SJCRH30 (cell line): ENCODE measurements at regions not wholly inside any gene's neighbourhood (a gene's known extent, or its start where the extent isn't known, plus 50 kb on each side); places are given as distances from the start of the nearest gene placed in this dataset.

Source experiments
- DNase-seq, 2 experiments: peaks; one replicate each; pipeline ENCODE4 v3.0.0-alpha.2; 2015 to 2020
- H3K27ac ChIP-seq: fragments of 250-450 bp; sonication (Bioruptor Pico); 2 replicates; pipeline ENCODE4 v1.5.1; 2020; ENCODE audit warnings: mild to moderate bottlenecking, moderate library complexity
- H3K27me3 ChIP-seq: fragments of 250-450 bp; sonication (Bioruptor Pico); 2 replicates; pipeline ENCODE4 v1.5.1; 2020; ENCODE audit warnings: mild to moderate bottlenecking, moderate library complexity
- H3K36me3 ChIP-seq: fragments of 250-450 bp; sonication (Bioruptor Pico); 2 replicates; pipeline ENCODE4 v1.5.1; 2020; ENCODE audit warnings: mild to moderate bottlenecking, moderate library complexity
- H3K4me1 ChIP-seq: fragments of 250-450 bp; sonication (Bioruptor Pico); 2 replicates; pipeline ENCODE4 v1.5.1; 2020; ENCODE audit warnings: mild to moderate bottlenecking, moderate library complexity
- H3K4me3 ChIP-seq: fragments of 250-450 bp; sonication (Bioruptor Pico); 2 replicates; pipeline ENCODE4 v1.5.1; 2020; ENCODE audit warnings: mild to moderate bottlenecking, moderate library complexity
- H3K9me3 ChIP-seq: fragments of 250-450 bp; sonication (Bioruptor Pico); replicated peaks from 2 replicates; pipeline ENCODE4 v1.5.1; 2020; ENCODE audit warnings: mild to moderate bottlenecking, moderate library complexity

GRCh38 chr14:58718226-58719205, 80.8 kb downstream of the DACT1 start:
- peaks cover 28% of the 10 kb centered on the region for H3K4me1 ChIP-seq
- H3K9me3 ChIP-seq: no peaks in the 10 kb centered on the region
- H3K27me3 ChIP-seq: no peaks in the 10 kb centered on the region
- H3K27ac ChIP-seq: peak overlapping the region; percentile 59; the same call in 1 of the 2 replicates
- no peak overlapping the region for H3K4me3 ChIP-seq
- DNase-seq: peak in 1 of 2 experiments; percentile 30
- H3K36me3 ChIP-seq: no peaks in the 10 kb centered on the region

- Histone ChIP-seq H3K36me3 (no peaks in the 10 kb centered on the region), H3K4me3 (no peak overlapping the region), H3K9me3 (no peaks in the 10 kb centered on the region; the same call in 1 of the 2 replicates), H3K27ac (no peak overlapping the region), H3K27me3 (no peaks in the 10 kb centered on the region), H3K4me1 (peaks cover 20% of the 10 kb centered on the region)
- DNase-seq: no peak
These were observed 84.0 kb downstream of the DACT1 start for GRCh38 chr14:58721723-58722122.

- H3K27ac ChIP-seq: no peak overlapping the region
- H3K9me3 ChIP-seq: no peaks in the 10 kb centered on the region; the same call in 1 of the 2 replicates
- no peak overlapping the region for H3K4me3 ChIP-seq
- no peak for DNase-seq
- H3K27me3 ChIP-seq: no peaks in the 10 kb centered on the region
- H3K36me3 ChIP-seq: no peaks in the 10 kb centered on the region
- peaks cover 12% of the 10 kb centered on the region for H3K4me1 ChIP-seq
These were observed 84.7 kb downstream of the DACT1 start for GRCh38 chr14:58722441-58722840.

GRCh38 chr14:58724206-58724605, 86.4 kb downstream of the DACT1 start:
- no peaks in the 10 kb centered on the region for H3K27me3 ChIP-seq
- H3K36me3 ChIP-seq: no peaks in the 10 kb centered on the region
- no peak overlapping the region for H3K27ac ChIP-seq
- H3K4me1 ChIP-seq: no peaks in the 10 kb centered on the region
- no peaks in the 10 kb centered on the region; the same call in 1 of the 2 replicates for H3K9me3 ChIP-seq
- no peak overlapping the region for H3K4me3 ChIP-seq
- DNase-seq: no peak

- no peaks in the 10 kb centered on the region for H3K36me3 ChIP-seq
- H3K27ac ChIP-seq: no peak overlapping the region
- DNase-seq: no peak
- H3K4me3 ChIP-seq: no peak overlapping the region
- no peaks in the 10 kb centered on the region; the same call in 1 of the 2 replicates for H3K9me3 ChIP-seq
- H3K27me3 ChIP-seq: no peaks in the 10 kb centered on the region
- no peaks in the 10 kb centered on the region for H3K4me1 ChIP-seq
These were observed 86.9 kb downstream of the DACT1 start for GRCh38 chr14:58724702-58725101.

- H3K27ac ChIP-seq: no peak overlapping the region
- no peaks in the 10 kb centered on the region for H3K27me3 ChIP-seq
- no peak for DNase-seq
- no peaks in the 10 kb centered on the region for H3K36me3 ChIP-seq
- H3K4me3 ChIP-seq: no peak overlapping the region
- no peaks in the 10 kb centered on the region; the same call in 1 of the 2 replicates for H3K9me3 ChIP-seq
- H3K4me1 ChIP-seq: no peaks in the 10 kb centered on the region; the same call in 1 of the 2 replicates
These were observed 87.5 kb downstream of the DACT1 start for GRCh38 chr14:58725226-58725625.

- no peaks in the 10 kb centered on the region for H3K27me3 ChIP-seq
- H3K4me3 ChIP-seq: no peak overlapping the region
- H3K9me3 ChIP-seq: no peaks in the 10 kb centered on the region; the same call in 1 of the 2 replicates
- no peaks in the 10 kb centered on the region for H3K36me3 ChIP-seq
- no peak overlapping the region for H3K27ac ChIP-seq
- peaks cover 6% of the 10 kb centered on the region for H3K4me1 ChIP-seq
- no peak for DNase-seq
These were observed 88.1 kb downstream of the DACT1 start for GRCh38 chr14:58725871-58726270.

- no peaks in the 10 kb centered on the region for H3K9me3 ChIP-seq
- H3K27ac ChIP-seq: peak overlapping the region; percentile 67
- no peak overlapping the region for H3K4me3 ChIP-seq
- DNase-seq: no peak
- no peaks in the 10 kb centered on the region for H3K27me3 ChIP-seq
- H3K36me3 ChIP-seq: no peaks in the 10 kb centered on the region
- H3K4me1 ChIP-seq: peaks cover 19% of the 10 kb centered on the region
These were observed 93.2 kb downstream of the DACT1 start for GRCh38 chr14:58730792-58731464.

- Histone ChIP-seq H3K27ac (peak overlapping the region; percentile 67), H3K36me3 (no peaks in the 10 kb centered on the region), H3K27me3 (no peaks in the 10 kb centered on the region), H3K9me3 (no peaks in the 10 kb centered on the region), H3K4me1 (peaks cover 19% of the 10 kb centered on the region), H3K4me3 (no peak overlapping the region)
- DNase-seq: peak; percentile 44 to 67
These were observed 93.9 kb downstream of the DACT1 start for GRCh38 chr14:58731465-58732293.

GRCh38 chr14:58732387-58732786, 94.6 kb downstream of the DACT1 start:
- no peak overlapping the region for H3K27ac ChIP-seq

GRCh38 chr14:58733451-58734208, 95.9 kb downstream of the DACT1 start:
- no peak overlapping the region for H3K27ac ChIP-seq
- no peaks in the 10 kb centered on the region for H3K9me3 ChIP-seq
- no peak for DNase-seq

More at GRCh38 chr14:58732387-58732786, 94.6 kb downstream of the DACT1 start:
- DNase-seq: no peak
- H3K27me3 ChIP-seq: no peaks in the 10 kb centered on the region
- no peak overlapping the region for H3K4me3 ChIP-seq
- no peaks in the 10 kb centered on the region for H3K9me3 ChIP-seq
- H3K36me3 ChIP-seq: no peaks in the 10 kb centered on the region
- H3K4me1 ChIP-seq: peaks cover 19% of the 10 kb centered on the region

GRCh38 chr14:58735596-58735995, 97.8 kb downstream of the DACT1 start:
- DNase-seq: no peak
- H3K4me1 ChIP-seq: peaks cover 23% of the 10 kb centered on the region
- no peak overlapping the region for H3K4me3 ChIP-seq

More at GRCh38 chr14:58733451-58734208, 95.9 kb downstream of the DACT1 start:
- H3K4me3 ChIP-seq: no peak overlapping the region
- no peaks in the 10 kb centered on the region for H3K36me3 ChIP-seq
- no peaks in the 10 kb centered on the region for H3K27me3 ChIP-seq
- peaks cover 19% of the 10 kb centered on the region for H3K4me1 ChIP-seq

GRCh38 chr14:58736606-58737005, 98.8 kb downstream of the DACT1 start:
- no peaks in the 10 kb centered on the region for H3K9me3 ChIP-seq
- no peak overlapping the region for H3K4me3 ChIP-seq
- DNase-seq: no peak
- H3K4me1 ChIP-seq: peaks cover 13% of the 10 kb centered on the region
- no peaks in the 10 kb centered on the region for H3K36me3 ChIP-seq
- H3K27me3 ChIP-seq: no peaks in the 10 kb centered on the region
- no peak overlapping the region for H3K27ac ChIP-seq

More at GRCh38 chr14:58735596-58735995, 97.8 kb downstream of the DACT1 start:
- Histone ChIP-seq H3K27me3 (no peaks in the 10 kb centered on the region), H3K9me3 (no peaks in the 10 kb centered on the region), H3K27ac (no peak overlapping the region), H3K36me3 (no peaks in the 10 kb centered on the region)

GRCh38 chr14:58737511-58737910, 99.7 kb downstream of the DACT1 start:
- H3K27me3 ChIP-seq: no peaks in the 10 kb centered on the region
- DNase-seq: no peak
- H3K4me3 ChIP-seq: no peak overlapping the region
- H3K4me1 ChIP-seq: peaks cover 7% of the 10 kb centered on the region; the same call in 1 of the 2 replicates
- no peak overlapping the region for H3K27ac ChIP-seq
- H3K36me3 ChIP-seq: no peaks in the 10 kb centered on the region
- H3K9me3 ChIP-seq: no peaks in the 10 kb centered on the region
